Renal cortical epithelial cell (primary cell): ENCODE measurements at regions not wholly inside any gene's neighbourhood (a gene's known extent, or its start where the extent isn't known, plus 50 kb on each side); places are given as distances from the start of the nearest gene placed in this dataset.
A peak's percentile ranks its signal among the peaks of the same experiment; 100 is the strongest.
"Not testable (repeated sequence)": the region's sequence is repeated elsewhere in the genome, so short reads cannot be mapped to it uniquely, and the experiment has no call there.

ENCODE experiments used
- DNase-seq: peaks from one replicate; pipeline ENCODE4 v3.0.0-alpha.2; 2011; ENCODE audit warnings: low read depth

DNA sequence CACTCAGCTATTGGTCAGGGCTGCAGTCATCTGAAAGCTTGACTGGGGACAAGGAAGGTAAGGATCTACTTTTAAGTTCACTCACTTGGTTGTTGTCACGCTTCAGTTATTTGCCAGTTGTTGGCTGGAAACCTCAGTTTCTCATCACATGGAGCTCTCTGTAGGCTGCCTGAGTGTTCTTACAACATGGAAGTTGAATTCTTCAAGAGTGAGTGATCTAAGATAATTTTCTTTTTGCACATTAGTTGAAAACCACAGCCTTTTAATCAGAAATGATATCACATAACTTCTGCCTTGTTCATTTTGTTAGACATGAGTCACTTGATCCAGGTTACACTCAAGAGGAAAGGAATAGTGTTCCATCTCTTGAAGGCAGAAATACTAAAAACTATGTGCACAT is 552.7 kb downstream of the RAPGEF2 start:
- DNase-seq = peak; percentile 86

GRCh38 chr4:159669094-159669493 is 566.2 kb downstream of the RAPGEF2 start:
- no peak for DNase-seq

DNA sequence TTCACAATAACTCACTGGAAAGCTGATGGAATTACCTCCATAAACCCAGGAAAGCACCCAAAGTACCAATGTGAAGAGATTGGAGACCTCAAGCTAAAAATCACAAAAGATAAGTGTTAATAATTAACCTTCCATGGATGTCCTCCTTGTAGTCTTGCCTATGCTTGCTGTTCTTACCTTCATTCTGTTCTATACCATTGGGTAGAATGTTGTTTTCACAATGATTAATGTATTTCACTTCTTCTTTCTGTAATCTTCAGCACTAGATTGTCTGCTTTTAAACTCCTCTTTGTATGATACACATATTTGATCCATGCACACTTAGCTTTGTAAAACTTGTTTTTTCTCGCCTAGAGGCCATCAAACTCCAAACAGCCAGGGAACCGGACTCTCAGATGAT is 570.3 kb downstream of the RAPGEF2 start:
- DNase-seq = no peak

DNA sequence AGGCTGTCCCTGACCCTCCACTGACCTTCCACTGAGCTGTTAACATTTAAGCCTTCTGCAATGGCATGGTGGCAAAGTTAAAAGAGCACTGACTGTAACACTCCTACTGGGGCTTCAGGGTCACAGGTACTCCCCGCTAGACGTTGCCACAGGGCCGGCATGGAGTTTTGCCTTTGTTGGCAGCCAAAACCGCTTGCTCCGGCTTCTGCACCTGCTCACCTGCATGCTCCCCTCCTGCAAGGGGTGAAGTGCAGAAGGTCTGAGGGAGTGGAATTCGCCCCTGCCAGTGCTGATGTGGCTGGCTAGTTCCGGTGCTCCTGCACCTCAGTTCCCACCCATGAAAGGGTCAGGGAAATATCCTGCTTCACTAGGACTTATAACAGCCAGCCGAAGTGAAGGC is 571.4 kb downstream of the RAPGEF2 start:
- DNase-seq = no peak

DNA sequence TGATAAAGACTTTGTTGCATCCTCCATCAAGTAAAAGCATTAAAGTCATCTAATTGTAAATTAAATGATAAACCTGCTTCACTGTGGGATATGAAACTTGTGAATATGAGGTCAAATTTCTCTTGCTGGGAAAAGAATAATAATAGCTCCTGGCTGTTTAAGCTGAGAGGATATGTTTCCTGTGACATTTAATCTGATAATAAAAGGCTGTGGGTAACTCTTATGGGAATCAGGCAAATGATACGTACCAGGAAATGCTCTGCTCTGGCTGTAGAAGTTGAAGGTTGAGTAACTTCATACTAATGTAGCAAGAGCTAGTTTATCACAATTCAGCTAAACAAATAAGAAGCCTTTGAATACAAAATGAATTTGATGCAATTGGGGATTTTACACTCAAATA is 574.6 kb downstream of the RAPGEF2 start:
- DNase-seq = peak; percentile 38

DNA sequence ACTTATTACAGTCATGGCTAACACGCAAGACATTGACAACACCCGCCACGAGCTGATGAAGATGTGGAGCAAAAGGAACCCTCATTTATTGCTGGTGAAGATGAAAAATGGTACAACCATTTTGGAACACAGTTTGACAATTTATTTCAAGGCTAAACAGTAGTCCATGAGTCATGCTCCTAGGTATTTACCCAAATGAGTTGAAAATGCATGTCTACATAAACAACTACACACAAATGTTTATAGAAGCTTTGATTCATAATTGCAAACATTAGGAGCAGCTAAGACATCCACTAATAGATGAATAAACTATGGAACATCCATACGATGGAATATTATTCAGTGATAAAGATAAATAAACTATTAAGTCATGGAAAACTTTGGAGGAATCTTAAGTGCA is 580.1 kb downstream of the RAPGEF2 start:
- no peak for DNase-seq

DNA sequence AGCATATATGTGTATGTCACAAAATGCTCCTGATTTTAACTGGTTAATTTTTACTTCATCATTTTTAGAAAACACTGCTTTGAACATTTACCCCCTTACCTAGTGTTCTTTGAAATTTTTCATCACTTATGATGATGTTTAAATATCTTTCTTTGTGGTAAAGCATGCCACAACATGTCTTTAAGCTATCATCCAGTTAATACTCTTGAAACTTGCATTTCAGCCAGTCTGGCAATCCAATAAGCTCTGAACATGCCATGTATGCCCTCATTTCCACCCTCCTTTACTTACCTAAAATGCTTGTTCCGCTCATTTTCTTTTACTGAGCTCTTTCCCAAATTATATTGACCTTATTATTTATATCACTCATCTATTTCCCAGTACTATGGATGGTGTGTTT is 581.2 kb downstream of the RAPGEF2 start:
- no peak for DNase-seq

- peak; percentile 23 for DNase-seq
Observed at GRCh38 chr4:159685340-159686092, 582.6 kb downstream of the RAPGEF2 start.

GRCh38 chr4:159689526-159689925 is 586.6 kb downstream of the RAPGEF2 start:
- no peak for DNase-seq

DNA sequence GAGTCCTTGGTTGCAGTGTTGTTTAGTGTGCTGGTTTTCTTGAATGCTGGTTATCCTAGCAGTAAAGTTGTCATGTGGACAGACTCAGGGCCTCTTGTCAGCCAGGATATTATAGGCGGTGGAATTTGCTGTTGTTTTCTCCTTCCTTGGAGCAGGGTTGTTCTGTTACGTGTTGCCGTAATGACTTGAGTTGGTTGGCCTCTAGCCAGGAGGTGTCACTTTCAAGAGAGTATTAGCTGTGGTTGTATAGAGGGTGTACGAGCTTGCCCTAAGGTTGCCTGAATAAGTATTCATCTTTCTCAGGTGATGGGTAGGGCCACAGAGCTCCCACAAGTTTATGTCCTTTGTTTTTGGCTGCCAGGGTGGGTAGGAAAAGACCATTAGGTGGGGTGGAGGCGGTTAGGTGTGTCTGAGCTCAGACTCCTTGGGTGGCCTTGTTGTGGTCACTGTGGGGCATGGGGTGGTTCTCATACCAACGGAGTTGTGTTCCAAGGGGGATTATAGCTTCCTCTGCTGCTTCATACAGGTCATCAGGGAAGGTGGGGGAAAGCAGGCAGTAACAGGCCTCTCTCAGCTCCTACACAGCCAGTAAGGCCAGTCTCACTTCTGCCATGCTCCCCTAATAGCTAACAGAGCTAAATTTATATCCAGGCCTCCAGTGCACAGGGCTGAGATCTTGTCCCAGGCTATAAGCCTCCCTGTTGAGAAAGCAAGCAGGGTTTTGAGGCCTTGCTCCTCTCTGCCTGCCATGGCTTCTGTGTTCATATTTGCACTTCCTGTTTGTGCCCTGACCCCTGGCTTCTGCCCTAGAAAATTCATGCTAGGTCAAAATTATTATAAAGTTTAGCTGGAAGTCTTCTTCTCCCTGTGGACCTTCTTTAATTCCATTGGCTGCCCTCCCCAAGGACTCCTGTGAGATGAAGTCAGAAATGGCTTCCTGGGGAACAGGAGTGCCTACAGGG is 594.7 kb downstream of the RAPGEF2 start:
- no peak for DNase-seq

DNA sequence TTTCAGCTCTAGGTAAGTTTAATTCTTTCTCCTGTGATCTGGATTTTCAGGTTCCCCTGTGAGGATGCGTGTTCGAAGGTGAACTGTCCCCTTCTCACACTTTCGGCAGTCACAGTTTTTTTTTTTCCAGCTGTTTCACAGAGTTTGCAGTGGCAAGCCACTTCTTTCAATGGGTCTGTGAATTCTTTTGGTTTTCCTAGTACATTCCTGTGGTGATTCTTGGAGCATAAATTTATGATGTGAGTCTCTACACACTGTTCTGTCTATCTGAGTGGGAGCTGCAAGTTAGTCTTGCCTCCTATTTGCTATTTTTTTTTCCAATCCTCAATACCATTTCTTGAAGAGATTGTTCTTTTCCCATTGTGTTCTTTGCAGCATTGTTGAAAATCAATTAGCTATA is 595.5 kb downstream of the RAPGEF2 start:
- peak; percentile 7 for DNase-seq

GRCh38 chr4:159702200-159702599 is 599.3 kb downstream of the RAPGEF2 start:
- no peak for DNase-seq

DNA sequence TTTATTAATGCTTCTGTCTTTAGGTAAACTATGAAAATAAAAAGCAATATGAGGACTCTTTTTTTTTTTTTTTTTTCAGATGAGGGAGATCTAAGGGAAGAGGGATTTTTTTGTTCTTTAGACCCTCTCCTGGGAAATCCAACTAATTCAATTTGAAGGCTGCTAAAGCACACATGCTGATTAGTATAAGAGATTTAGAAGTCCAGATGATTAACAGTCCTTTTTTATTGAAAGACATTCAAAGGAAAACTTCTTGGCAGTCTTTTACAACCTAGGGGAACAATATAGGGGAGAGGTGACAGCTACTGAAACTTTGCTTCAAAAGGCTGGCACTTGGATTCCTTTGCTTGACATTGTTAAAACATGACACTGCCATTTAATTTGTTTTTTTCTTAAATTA is 602.5 kb downstream of the RAPGEF2 start:
- DNase-seq = no peak

DNA sequence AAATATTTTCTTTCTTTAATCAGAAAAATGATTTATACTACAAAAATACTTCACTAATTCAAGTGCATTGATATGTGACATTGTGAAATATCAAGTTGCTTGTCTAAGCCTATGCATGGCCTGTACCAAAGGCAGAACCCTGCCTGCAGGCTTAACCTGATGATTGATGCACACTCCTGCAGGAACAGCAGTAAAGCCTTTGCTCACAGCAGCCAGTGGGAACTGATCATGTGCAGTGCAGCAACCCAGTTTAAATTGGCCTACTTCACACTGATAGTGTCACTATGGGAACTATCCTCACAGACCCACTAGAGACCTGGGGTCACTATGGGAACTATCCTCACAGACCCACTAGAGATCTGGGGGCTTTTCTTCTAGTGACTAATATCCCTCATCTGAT is 603.8 kb downstream of the RAPGEF2 start:
- no peak for DNase-seq

- DNase-seq = not testable (repeated sequence)
Observed at GRCh38 chr4:159715180-159715579, 612.3 kb downstream of the RAPGEF2 start.

DNA sequence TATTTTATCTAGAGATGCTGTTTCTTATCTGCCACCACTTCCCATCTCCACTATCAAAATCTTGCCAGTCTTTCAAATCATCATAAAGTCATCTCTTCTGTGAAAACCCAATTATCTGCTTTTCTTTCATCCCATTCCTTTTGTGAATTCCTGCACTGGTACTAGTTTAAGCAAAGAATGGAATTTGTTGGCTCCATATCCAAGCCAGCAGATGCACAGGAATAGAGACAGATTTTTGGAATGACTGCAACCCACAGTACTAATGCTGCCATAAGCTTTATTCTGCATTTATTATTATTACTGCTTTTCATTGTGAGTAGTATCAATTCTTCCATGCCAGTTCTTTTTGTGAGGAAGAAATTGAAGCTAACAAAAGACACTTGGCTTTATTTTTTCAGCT is 616.7 kb downstream of the RAPGEF2 start:
- no peak for DNase-seq

GRCh38 chr4:159722052-159722451 is 619.2 kb downstream of the RAPGEF2 start:
- no peak for DNase-seq

GRCh38 chr4:159722918-159723317 is 620.0 kb downstream of the RAPGEF2 start:
- no peak for DNase-seq

GRCh38 chr4:159723341-159724048 is 620.6 kb downstream of the RAPGEF2 start:
- DNase-seq = no peak

- DNase-seq = peak; percentile 1
Observed at GRCh38 chr4:159725571-159725970, 622.7 kb downstream of the RAPGEF2 start.

DNA sequence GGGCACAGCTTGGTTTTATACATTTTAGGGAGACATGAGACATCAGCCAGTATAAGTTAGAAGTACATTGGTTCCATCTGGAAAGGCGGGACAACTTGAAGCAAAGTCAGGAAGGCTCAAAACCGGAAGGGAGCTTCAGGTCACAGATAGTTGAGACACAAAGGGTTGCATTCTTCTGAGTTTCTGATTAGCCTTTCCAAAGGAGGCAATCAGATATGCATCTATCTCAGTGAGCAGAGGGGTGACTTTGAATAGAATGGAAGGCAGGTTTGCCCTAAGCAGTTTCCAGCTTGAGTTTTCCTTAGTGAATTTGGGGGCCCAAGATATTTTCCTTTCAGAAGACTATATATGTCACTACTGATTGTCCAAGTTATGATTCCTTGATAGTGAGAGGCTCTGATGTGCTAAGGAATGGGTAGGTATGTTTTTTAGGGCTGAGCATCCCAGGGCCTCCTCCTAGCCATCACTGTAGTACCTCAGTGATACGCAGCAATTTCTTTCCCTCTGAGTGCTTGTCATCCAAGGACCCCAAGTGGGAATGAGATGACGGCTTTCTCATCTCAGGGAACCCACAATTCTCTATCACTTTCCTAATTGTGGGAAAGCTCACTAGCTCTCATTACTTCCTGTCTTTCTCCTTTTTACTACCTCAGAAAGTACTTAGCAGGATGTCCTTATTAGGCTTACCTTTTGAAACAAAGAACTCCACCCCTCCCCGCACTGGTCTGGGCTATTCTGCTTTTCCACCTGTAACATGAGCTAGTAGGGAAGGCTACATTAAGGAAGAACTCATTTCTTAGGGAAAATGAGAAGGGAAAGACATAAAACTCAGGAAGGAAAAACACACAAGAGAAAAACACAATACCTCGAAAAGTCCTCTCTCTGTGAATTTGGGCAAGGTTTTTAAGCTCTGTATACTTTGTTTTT is 632.7 kb downstream of the RAPGEF2 start:
- no peak for DNase-seq
